Neural crest cell (in vitro differentiated cells): ENCODE measurements at regions not wholly inside any gene's neighbourhood (a gene's known extent, or its start where the extent isn't known, plus 50 kb on each side); places are given as distances from the start of the nearest gene placed in this dataset.

Source experiments
- DNase-seq: peaks from one replicate; pipeline ENCODE4 v3.0.0; 2021; ENCODE audit warnings: low read depth, mixed read lengths, low spot score
- H3K27ac Mint-ChIP-seq: one replicate; pipeline ENCODE4 v1.8.0; 2021; ENCODE audit warnings: mild to moderate bottlenecking, mixed read lengths; ENCODE audit not compliant: unreplicated experiment
- H3K27me3 Mint-ChIP-seq: 2 replicates; pipeline ENCODE4 v1.8.0; 2021; ENCODE audit warnings: low read depth, mild to moderate bottlenecking, mixed read lengths
- H3K36me3 Mint-ChIP-seq: 2 replicates; pipeline ENCODE4 v1.8.0; 2021; ENCODE audit warnings: low read depth, mild to moderate bottlenecking, mixed read lengths
- H3K4me1 Mint-ChIP-seq: 2 replicates; pipeline ENCODE4 v1.8.0; 2021; ENCODE audit warnings: mixed read lengths
- H3K4me3 Mint-ChIP-seq: one replicate; pipeline ENCODE4 v1.8.0; 2021; ENCODE audit warnings: mild to moderate bottlenecking, mixed read lengths
- H3K9me3 Mint-ChIP-seq: 2 replicates; pipeline ENCODE4 v1.8.0; 2021; ENCODE audit warnings: mixed read lengths
- TF ChIP-seq, protein P1 (sequence below): fragments of 200-600 bp; sonication (generic); conservative IDR thresholded peaks from 2 replicates; pipeline ENCODE4 v1.5.0; 2021; ENCODE audit warnings: antibody characterized with exemption, mild to moderate bottlenecking

DNA sequence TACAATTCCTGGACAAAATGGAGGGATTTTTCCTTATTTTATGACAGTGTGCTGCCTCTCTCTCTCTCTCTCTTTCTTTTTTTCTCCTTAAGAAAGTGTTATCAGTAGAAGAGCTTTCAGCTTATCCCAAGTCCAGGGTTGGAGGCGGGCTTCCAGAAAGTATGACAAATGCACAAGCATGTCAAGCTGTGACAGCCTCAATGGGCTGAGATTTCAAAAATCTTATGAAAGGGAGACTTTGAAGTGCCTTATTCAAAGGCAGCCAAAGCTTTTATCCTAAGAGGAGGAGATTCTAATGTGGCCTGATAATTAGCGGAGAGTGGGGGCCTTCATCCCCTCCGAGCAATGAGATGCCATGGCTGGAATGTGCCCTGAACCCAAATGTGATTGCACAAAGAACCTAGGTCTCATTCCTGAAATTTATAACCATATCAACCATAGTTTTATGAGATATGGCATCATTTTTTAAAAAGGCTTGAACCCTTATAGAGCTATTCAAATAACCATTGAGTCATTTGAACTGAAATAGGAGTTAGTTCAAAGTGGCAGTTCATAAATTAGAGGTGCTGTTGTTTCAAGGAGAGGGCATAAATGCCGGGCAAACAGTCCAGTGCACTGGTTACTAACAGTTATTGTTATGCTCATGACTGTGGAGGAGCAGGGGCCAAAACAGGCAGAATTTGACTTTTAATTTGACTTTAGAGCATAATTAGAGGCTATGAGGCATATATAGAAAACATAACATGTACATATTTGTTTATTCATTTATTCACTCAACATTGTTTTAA is 261.6 kb upstream of the THRB start:
- no peaks in the 10 kb centered on the region for H3K36me3 Mint-ChIP-seq
- H3K9me3 Mint-ChIP-seq, result no peaks in the 10 kb centered on the region
- TF ChIP-seq, protein P1, sequence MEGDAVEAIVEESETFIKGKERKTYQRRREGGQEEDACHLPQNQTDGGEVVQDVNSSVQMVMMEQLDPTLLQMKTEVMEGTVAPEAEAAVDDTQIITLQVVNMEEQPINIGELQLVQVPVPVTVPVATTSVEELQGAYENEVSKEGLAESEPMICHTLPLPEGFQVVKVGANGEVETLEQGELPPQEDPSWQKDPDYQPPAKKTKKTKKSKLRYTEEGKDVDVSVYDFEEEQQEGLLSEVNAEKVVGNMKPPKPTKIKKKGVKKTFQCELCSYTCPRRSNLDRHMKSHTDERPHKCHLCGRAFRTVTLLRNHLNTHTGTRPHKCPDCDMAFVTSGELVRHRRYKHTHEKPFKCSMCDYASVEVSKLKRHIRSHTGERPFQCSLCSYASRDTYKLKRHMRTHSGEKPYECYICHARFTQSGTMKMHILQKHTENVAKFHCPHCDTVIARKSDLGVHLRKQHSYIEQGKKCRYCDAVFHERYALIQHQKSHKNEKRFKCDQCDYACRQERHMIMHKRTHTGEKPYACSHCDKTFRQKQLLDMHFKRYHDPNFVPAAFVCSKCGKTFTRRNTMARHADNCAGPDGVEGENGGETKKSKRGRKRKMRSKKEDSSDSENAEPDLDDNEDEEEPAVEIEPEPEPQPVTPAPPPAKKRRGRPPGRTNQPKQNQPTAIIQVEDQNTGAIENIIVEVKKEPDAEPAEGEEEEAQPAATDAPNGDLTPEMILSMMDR, result no peak
- no peak for DNase-seq
- no peak overlapping the region for H3K27ac Mint-ChIP-seq
- no peaks in the 10 kb centered on the region for H3K27me3 Mint-ChIP-seq
- no peak overlapping the region for H3K4me3 Mint-ChIP-seq
- H3K4me1 Mint-ChIP-seq, result peaks cover 8% of the 10 kb centered on the region

DNA sequence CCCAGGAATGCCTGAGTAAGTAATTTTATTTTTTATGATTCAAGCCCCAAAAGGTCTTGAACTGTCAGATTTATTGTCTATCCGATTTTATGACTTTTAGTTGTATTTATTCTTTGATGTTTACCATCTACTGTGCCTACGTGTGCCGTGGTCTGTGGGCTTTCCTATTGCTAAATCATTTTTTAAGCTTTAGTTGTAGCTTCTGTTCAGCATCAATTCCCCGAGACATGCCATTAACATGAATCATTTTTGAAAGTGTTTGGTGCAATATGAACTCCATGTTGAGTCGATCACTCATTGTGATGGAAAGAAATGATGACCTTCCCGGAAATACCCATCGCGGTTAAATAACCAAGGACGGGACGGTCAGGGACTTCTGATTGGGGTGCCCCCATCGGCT is 268.7 kb upstream of the THRB start:
- H3K9me3 Mint-ChIP-seq, result no peaks in the 10 kb centered on the region
- no peak overlapping the region for H3K27ac Mint-ChIP-seq
- TF ChIP-seq, protein P1, result no peak
- H3K4me3 Mint-ChIP-seq, result no peak overlapping the region
- no peaks in the 10 kb centered on the region for H3K27me3 Mint-ChIP-seq
- no peaks in the 10 kb centered on the region for H3K36me3 Mint-ChIP-seq
- no peaks in the 10 kb centered on the region for H3K4me1 Mint-ChIP-seq
- no peak for DNase-seq

DNA sequence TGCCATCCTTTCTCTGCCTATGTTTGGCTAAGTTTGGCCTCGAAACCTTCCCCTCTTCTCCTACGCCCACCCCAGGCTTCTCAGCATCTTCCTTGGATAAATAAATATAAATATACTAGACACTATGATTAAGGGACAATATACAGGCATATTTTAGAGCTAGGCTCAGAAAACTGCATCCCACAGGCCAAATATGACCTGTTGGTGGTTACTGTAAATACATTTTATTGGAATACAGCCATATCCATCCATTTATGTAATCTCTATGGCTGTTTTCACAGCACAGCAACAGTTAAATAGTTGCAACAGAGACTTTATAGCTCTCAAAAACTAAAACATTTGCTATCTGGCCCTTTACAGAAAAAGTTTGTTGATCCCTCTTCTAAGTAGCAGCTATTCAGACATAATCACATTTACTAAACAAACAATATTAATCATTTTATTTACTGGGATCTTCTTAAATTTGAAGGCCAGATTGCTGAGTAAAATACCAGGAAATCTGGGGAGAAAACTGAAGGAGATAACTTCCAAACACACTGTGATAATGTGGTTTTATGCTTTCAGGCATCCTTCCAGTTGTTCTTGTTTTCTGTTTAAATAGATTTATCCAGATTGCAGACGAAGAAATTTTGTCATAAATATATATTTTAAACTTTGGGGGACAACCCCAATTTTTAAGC is 269.7 kb upstream of the THRB start:
- Mint-ChIP-seq H3K4me1 (no peaks in the 10 kb centered on the region), H3K27me3 (no peaks in the 10 kb centered on the region), H3K4me3 (no peak overlapping the region), H3K36me3 (no peaks in the 10 kb centered on the region), H3K9me3 (no peaks in the 10 kb centered on the region), H3K27ac (no peak overlapping the region)
- DNase-seq, result no peak
- TF ChIP-seq, protein P1, result no peak

DNA sequence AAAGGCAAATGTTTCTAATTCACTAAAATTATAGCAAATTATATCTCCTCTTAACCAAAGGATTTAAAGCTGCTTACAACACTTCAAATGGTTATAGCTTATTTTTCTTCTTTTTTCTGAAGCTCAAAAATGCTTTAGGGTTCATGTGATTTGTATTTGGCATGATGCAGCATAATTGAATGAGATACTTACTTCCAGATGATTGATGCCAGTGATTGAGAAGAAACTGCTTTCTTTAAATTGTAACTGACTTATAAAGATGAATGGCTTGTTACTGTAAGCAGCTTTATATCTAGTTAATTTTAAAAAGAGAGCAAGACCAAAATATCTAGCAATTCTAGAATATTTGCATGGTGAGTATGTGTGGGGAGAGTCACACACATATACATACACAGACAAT is 270.7 kb upstream of the THRB start:
- H3K4me3 Mint-ChIP-seq, result no peak overlapping the region
- no peak for DNase-seq
- no peaks in the 10 kb centered on the region for H3K4me1 Mint-ChIP-seq
- no peak overlapping the region for H3K27ac Mint-ChIP-seq
- no peaks in the 10 kb centered on the region for H3K27me3 Mint-ChIP-seq
- TF ChIP-seq, protein P1, result no peak
- no peaks in the 10 kb centered on the region for H3K36me3 Mint-ChIP-seq
- H3K9me3 Mint-ChIP-seq, result no peaks in the 10 kb centered on the region

DNA sequence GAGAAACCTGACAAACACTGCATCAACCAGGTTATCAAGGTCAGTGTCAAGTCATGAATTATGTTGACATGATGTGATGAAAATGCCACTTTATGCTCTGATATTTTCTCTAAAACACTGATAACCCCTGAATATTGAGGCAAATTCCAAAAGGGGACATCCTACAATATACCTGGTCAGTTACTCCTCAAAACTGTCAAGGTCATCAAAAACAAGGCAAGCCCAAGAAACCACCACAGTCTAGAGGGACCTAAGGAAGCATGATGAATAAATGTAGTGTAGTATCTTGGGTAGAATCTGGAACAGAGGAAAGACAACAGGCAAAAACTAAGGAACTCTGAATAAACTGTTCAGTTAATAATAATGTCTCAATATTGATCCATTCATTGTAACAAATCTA is 275.3 kb upstream of the THRB start:
- no peaks in the 10 kb centered on the region for H3K36me3 Mint-ChIP-seq
- DNase-seq, result no peak
- no peaks in the 10 kb centered on the region for H3K27me3 Mint-ChIP-seq
- H3K4me3 Mint-ChIP-seq, result no peak overlapping the region
- no peak overlapping the region for H3K27ac Mint-ChIP-seq
- peaks cover 8% of the 10 kb centered on the region for H3K4me1 Mint-ChIP-seq
- TF ChIP-seq, protein P1, result no peak
- H3K9me3 Mint-ChIP-seq, result no peaks in the 10 kb centered on the region
